Retinal pigment epithelial cell (primary cell): ENCODE measurements at regions not wholly inside any gene's neighbourhood (a gene's known extent, or its start where the extent isn't known, plus 50 kb on each side); places are given as distances from the start of the nearest gene placed in this dataset.

Experiments
- DNase-seq: peaks from one replicate; pipeline ENCODE4 v3.0.0-alpha.2; 2010; ENCODE audit warnings: low read depth
- H3K4me3 ChIP-seq: 2 replicates; pipeline ENCODE4 v1.5.1; 2011; ENCODE audit warnings: mild to moderate bottlenecking, low read length, control low read depth, moderate library complexity
- TF ChIP-seq, protein P1 (sequence below): conservative IDR thresholded peaks from 2 replicates; pipeline ENCODE4 v1.5.1; 2011; ENCODE audit warnings: low read depth, low read length, control low read depth, inconsistent platforms

DNA sequence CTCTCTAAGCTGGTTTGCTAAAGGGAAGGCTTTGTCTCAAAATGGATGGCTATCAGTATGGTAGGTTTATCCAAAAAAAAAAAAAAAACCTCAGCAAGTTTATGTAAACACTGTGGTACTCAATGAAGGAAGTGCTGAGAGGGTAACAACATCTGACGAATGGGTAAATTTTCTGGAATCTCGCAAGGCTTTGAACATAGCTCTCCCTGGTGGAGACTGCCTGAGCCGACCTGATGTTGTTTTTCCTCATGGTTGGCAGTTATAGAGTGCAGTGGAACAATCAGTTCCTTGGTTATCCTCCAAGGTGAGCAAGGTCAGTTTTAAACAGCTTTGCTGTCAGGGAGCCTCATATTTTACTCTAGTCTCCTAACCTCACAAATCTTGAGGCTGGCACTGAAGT, 94.6 kb downstream of the ZPLD1 start:
- no peak overlapping the region for H3K4me3 ChIP-seq
- DNase-seq, result no peak
- TF ChIP-seq, protein P1, sequence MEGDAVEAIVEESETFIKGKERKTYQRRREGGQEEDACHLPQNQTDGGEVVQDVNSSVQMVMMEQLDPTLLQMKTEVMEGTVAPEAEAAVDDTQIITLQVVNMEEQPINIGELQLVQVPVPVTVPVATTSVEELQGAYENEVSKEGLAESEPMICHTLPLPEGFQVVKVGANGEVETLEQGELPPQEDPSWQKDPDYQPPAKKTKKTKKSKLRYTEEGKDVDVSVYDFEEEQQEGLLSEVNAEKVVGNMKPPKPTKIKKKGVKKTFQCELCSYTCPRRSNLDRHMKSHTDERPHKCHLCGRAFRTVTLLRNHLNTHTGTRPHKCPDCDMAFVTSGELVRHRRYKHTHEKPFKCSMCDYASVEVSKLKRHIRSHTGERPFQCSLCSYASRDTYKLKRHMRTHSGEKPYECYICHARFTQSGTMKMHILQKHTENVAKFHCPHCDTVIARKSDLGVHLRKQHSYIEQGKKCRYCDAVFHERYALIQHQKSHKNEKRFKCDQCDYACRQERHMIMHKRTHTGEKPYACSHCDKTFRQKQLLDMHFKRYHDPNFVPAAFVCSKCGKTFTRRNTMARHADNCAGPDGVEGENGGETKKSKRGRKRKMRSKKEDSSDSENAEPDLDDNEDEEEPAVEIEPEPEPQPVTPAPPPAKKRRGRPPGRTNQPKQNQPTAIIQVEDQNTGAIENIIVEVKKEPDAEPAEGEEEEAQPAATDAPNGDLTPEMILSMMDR, result peak; percentile 56

DNA sequence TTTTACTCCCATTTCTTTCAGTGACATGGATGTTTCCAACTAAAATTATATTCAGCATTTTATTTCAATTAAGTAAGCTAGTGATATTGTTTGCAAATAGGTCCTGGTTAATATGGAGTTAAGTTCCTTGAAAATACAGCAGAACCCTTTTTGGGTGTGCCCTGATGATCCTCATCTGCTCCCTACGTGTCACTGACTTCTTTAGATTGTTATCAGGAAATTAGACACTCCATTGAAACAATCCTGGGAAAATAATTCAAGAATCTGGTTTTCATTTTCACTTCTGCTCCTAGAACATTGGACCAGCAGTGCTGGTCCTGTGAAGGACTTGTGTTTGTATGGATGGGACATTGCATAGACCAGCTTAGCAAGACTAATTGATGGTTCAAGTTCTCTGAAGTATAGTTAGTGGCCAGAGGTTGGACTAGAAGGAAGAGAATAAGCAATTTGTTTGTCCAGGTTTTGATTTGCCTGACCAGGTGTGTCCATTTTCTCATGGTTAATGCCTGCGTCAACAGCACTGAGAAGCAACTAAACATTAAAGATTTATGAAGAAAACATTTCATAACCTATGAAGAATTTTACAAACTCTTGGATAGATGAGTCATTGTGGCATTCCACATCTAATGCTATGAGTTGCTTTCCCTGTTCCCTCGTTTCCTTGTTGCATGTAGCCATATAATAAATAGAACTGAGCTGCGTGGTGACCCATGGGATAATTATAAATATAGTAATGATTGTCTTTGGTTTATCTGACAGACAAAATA, 95.8 kb downstream of the ZPLD1 start:
- TF ChIP-seq, protein P1, result no peak
- no peak overlapping the region for H3K4me3 ChIP-seq
- DNase-seq, result peak; percentile 46

DNA sequence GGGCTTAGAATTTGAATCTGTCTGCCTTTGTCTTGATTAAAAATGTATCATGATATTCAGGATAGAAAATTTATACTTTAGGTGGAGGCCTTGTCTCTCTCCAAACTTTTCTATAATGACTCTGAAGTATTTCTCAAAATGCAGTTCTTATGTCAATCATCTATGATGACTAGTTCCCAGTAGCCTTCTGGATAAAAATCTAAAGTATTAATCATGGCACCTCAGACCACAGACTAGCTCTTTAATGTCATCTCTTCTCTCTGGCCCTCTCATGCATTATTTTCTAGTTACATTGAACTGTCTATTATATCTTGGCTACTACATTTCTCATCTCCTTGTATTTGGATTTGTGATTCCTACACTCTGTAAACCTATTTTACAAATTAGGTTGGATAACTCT, 96.9 kb downstream of the ZPLD1 start:
- no peak for DNase-seq
- TF ChIP-seq, protein P1, result no peak
- H3K4me3 ChIP-seq, result no peak overlapping the region

DNA sequence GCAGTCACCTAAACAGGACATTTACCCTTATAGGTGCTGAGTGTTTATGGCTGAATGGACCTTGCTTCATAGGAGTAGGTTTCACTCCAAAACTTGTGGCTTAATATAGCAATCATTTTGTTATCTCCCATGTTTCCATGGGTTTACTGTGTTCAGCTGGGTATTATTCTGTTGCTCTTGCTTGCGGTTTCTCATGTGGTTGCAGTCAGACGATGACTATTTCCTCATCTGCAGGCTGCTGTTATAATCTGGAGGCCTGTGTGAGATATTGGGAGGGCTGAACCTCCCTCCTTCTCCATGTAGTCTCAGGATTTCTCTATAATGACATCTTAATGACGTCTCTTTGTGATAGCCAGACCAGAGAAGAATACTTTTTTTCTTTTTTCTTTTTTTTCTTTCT, 98.1 kb downstream of the ZPLD1 start:
- no peak overlapping the region for H3K4me3 ChIP-seq
- TF ChIP-seq, protein P1, result no peak
- DNase-seq, result no peak

DNA sequence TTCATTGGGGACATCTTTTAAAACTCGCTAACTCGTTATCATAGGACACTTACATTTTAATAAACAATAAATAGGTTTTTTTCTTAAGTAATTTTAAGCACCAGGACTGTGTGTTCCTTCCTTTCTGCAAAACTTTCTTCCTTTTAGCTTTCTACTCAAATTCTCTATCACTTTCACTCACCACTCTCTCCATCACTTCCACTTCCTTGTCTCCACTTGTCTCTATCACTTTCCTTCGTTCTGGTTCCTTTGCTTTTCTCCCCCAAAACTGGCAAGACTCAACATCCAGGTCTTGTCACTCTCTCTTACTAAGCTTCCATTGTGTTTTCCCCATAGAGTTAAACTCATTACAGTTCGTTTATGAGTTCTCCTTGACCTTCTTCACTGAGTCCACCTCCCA, 99.0 kb downstream of the ZPLD1 start:
- DNase-seq, result no peak
- H3K4me3 ChIP-seq, result no peak overlapping the region
- TF ChIP-seq, protein P1, result no peak

DNA sequence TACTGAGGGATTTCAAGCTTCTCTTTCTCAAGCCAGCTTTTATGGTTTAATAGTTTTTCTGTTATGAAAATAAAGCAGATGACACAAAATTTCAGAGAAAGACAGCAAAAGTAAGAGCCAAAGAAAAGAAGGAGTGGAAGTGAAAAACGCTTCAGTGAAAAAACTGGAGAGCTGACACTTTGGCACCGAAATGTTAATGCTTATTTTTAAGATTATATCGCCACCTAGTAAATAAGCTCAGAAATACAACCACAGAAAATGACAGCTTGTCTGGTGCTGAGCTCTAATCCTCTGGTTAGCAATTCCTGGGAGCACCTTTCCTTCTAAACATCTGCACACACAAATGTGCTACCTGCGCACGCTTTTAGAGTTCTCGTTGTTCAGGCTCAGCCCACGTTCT, 101.6 kb downstream of the ZPLD1 start:
- TF ChIP-seq, protein P1, result peak; percentile 43
- no peak for DNase-seq
- no peak overlapping the region for H3K4me3 ChIP-seq

DNA sequence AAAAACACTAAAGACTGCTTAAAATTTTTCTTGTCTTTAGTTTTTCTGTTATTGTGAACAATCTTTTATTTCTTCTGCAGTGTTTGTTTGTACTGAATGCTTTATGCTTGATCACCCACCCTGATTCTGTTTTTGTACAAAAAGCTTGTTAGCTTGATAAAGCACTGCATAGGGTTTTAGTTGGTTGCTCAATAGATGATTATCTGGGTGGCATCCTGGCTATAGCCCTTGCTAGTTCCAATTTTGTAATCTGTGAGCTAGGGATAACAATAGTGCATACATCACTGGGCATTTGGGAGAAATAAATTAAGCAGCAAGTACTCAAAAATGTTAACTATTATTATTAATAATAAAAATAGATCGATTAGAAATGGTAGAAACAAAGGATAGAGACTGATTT, 102.3 kb downstream of the ZPLD1 start:
- no peak for DNase-seq
- H3K4me3 ChIP-seq, result no peak overlapping the region
- TF ChIP-seq, protein P1, result no peak
